Breast epithelium (tissue), 3 donors: ENCODE measurements at regions not wholly inside any gene's neighbourhood (a gene's known extent, or its start where the extent isn't known, plus 50 kb on each side); places are given as distances from the start of the nearest gene placed in this dataset.

Source experiments
- CTCF ChIP-seq, 3 donors: fragments of 450-650 bp; IDR thresholded peaks; one replicate each; pipeline ENCODE4 v1.5.1; 2016 to 2017; ENCODE audit warnings: antibody characterized with exemption in 3 of 3, mild to moderate bottlenecking in 3 of 3, moderate library complexity in 3 of 3
- POLR2A ChIP-seq: fragments of 450-650 bp; IDR thresholded peaks from one replicate; pipeline ENCODE4 v1.6.1; 2016; ENCODE audit warnings: antibody characterized with exemption, mild to moderate bottlenecking, moderate library complexity

- no peak for TF ChIP-seq POLR2A
- TF ChIP-seq CTCF (IDR thresholded peaks at IDR 0.05): no peak
Measured at GRCh38 chr3:162998205-162998604, 1501.6 kb downstream of the OTOL1 start.
